ENCODE measurements at regions not wholly inside any gene's neighbourhood (a gene's known extent, or its start where the extent isn't known, plus 50 kb on each side); places are given as distances from the start of the nearest gene placed in this dataset.
A peak's percentile ranks its signal among the peaks of the same experiment; 100 is the strongest.

GRCh38 chr2:22795287-22795866 lies 589.6 kb upstream of the KLHL29 start:
- no peak overlapping the region for H3K4me3 Mint-ChIP-seq
- peaks cover 4% of the 10 kb centered on the region for H3K27me3 Mint-ChIP-seq (ENCODE audit: insufficient read depth, low read depth)
- H2AFZ ChIP-seq (replicated peaks), result no peak overlapping the region
- DNase-seq (ENCODE audit: low spot score), result no peak
- peaks cover 3% of the 10 kb centered on the region for H3K9me3 Mint-ChIP-seq
- H3F3A ChIP-seq (ENCODE audit: low read depth), result peaks cover 7% of the 10 kb centered on the region
- no peak overlapping the region for H3K27ac ChIP-seq
- H3K4me2 ChIP-seq, result no peak overlapping the region
- H3K4me1 ChIP-seq, result peaks cover 21% of the 10 kb centered on the region
- no peak overlapping the region for H3K4me3 ChIP-seq
- TF ChIP-seq EZH2 (IDR thresholded peaks at IDR 0.05), result no peak
- no peak for TF ChIP-seq EZH2phosphoT487 (IDR thresholded peaks at IDR 0.05)
- TF ChIP-seq CTCF (IDR thresholded peaks at IDR 0.05), result no peak
- H4K20me1 ChIP-seq (ENCODE audit: low read depth), result no peaks in the 10 kb centered on the region
- H3K9me3 ChIP-seq (ENCODE audit: low read depth), result no peaks in the 10 kb centered on the region
- H3K36me3 ChIP-seq, result no peaks in the 10 kb centered on the region
- H3K36me3 Mint-ChIP-seq, result no peaks in the 10 kb centered on the region
- peaks cover 13% of the 10 kb centered on the region for H3K4me1 Mint-ChIP-seq
- H3K79me2 ChIP-seq (ENCODE audit: low read depth), result no peaks in the 10 kb centered on the region
- H3K27ac Mint-ChIP-seq, result no peak overlapping the region
- H3K9ac ChIP-seq, result no peak overlapping the region
- H3K27me3 ChIP-seq, result no peaks in the 10 kb centered on the region

- Mint-ChIP-seq H3K4me1 (peaks cover 25% of the 10 kb centered on the region), H3K9me3 (peaks cover under 1% of the 10 kb centered on the region), H3K4me3 (no peak overlapping the region), H3K27ac (no peak overlapping the region), H3K36me3 (no peaks in the 10 kb centered on the region), H3K27me3 (ENCODE audit: insufficient read depth, low read depth) (peaks cover 10% of the 10 kb centered on the region)
- no peaks in the 10 kb centered on the region for H3K36me3 ChIP-seq
- no peaks in the 10 kb centered on the region for H3K27me3 ChIP-seq
- no peak overlapping the region for H3K9ac ChIP-seq
- no peak overlapping the region for H3K27ac ChIP-seq
- H3K4me2 ChIP-seq, result no peak overlapping the region
- peaks cover 7% of the 10 kb centered on the region for H3F3A ChIP-seq (ENCODE audit: low read depth)
- no peak overlapping the region for H2AFZ ChIP-seq (replicated peaks)
- TF ChIP-seq CTCF (IDR thresholded peaks at IDR 0.05), result no peak
- TF ChIP-seq EZH2phosphoT487 (IDR thresholded peaks at IDR 0.05), result no peak
- no peak for TF ChIP-seq EZH2 (IDR thresholded peaks at IDR 0.05)
- H3K4me1 ChIP-seq, result peaks cover 14% of the 10 kb centered on the region
- H3K4me3 ChIP-seq, result no peak overlapping the region
- no peaks in the 10 kb centered on the region for H3K79me2 ChIP-seq (ENCODE audit: low read depth)
- H4K20me1 ChIP-seq (ENCODE audit: low read depth), result no peaks in the 10 kb centered on the region
- H3K9me3 ChIP-seq (ENCODE audit: low read depth), result no peaks in the 10 kb centered on the region
- no peak for DNase-seq (ENCODE audit: low spot score)
Measured at GRCh38 chr2:22798386-22798785, 586.6 kb upstream of the KLHL29 start.

- H3K27me3 ChIP-seq, result no peaks in the 10 kb centered on the region
- peak; percentile 78 for DNase-seq (ENCODE audit: low spot score)
- H3K36me3 Mint-ChIP-seq, result peaks cover 4% of the 10 kb centered on the region
- peaks cover 4% of the 10 kb centered on the region for H3K36me3 ChIP-seq
- peaks cover 7% of the 10 kb centered on the region for H3F3A ChIP-seq (ENCODE audit: low read depth)
- no peak for TF ChIP-seq EZH2phosphoT487 (IDR thresholded peaks at IDR 0.05)
- TF ChIP-seq CTCF (IDR thresholded peaks at IDR 0.05), result no peak
- TF ChIP-seq EZH2 (IDR thresholded peaks at IDR 0.05), result no peak
- peaks cover 25% of the 10 kb centered on the region for H3K4me1 Mint-ChIP-seq
- H3K9me3 Mint-ChIP-seq, result peaks cover 16% of the 10 kb centered on the region
- H3K4me3 Mint-ChIP-seq, result peak overlapping the region; percentile 22
- peaks cover 14% of the 10 kb centered on the region for H3K4me1 ChIP-seq
- H3K27me3 Mint-ChIP-seq (ENCODE audit: insufficient read depth, low read depth), result peaks cover 10% of the 10 kb centered on the region
- no peak overlapping the region for H3K27ac ChIP-seq
- H3K9ac ChIP-seq, result no peak overlapping the region
- H3K9me3 ChIP-seq (ENCODE audit: low read depth), result peaks cover 3% of the 10 kb centered on the region
- H4K20me1 ChIP-seq (ENCODE audit: low read depth), result no peaks in the 10 kb centered on the region
- H3K4me3 ChIP-seq, result no peak overlapping the region
- H2AFZ ChIP-seq (replicated peaks), result peak overlapping the region; percentile 64
- H3K27ac Mint-ChIP-seq, result peak overlapping the region; percentile 90
- no peaks in the 10 kb centered on the region for H3K79me2 ChIP-seq (ENCODE audit: low read depth)
- H3K4me2 ChIP-seq, result peak overlapping the region; percentile 69
Measured at GRCh38 chr2:22800412-22800811, 584.6 kb upstream of the KLHL29 start.
